ENCODE measurements at regions not wholly inside any gene's neighbourhood (a gene's known extent, or its start where the extent isn't known, plus 50 kb on each side); places are given as distances from the start of the nearest gene placed in this dataset.

- Mint-ChIP-seq H3K4me1 (no peaks in the 10 kb centered on the region), H3K4me3 (no peak overlapping the region), H3K27ac (no peak overlapping the region), H3K36me3 (ENCODE audit: low read depth) (no peaks in the 10 kb centered on the region), H3K27me3 (peaks cover 29% of the 10 kb centered on the region)
- no peak for DNase-seq
- H3K9me3 ChIP-seq (ENCODE audit: control insufficient read depth, low read length, poor library complexity, severe bottlenecking): no peaks in the 10 kb centered on the region
- ATAC-seq: no peak
These were observed 229.5 kb upstream of the MEX3C start for GRCh38 chr18:51426996-51427395.

- H3K4me1 Mint-ChIP-seq: no peaks in the 10 kb centered on the region
- ATAC-seq: no peak
These were observed 232.2 kb upstream of the MEX3C start for GRCh38 chr18:51429644-51430043.

GRCh38 chr18:51430538-51430937 lies 233.1 kb upstream of the MEX3C start:
- Mint-ChIP-seq H3K27ac (no peak overlapping the region), H3K27me3 (peaks cover 10% of the 10 kb centered on the region), H3K36me3 (ENCODE audit: low read depth) (no peaks in the 10 kb centered on the region), H3K4me1 (no peaks in the 10 kb centered on the region), H3K4me3 (no peak overlapping the region)
- H3K9me3 ChIP-seq (ENCODE audit: control insufficient read depth, low read length, poor library complexity, severe bottlenecking): no peaks in the 10 kb centered on the region
- no peak for DNase-seq
- ATAC-seq: no peak

More at GRCh38 chr18:51429644-51430043, 232.2 kb upstream of the MEX3C start:
- Mint-ChIP-seq H3K27ac (no peak overlapping the region), H3K4me3 (no peak overlapping the region), H3K27me3 (peaks cover 18% of the 10 kb centered on the region), H3K36me3 (ENCODE audit: low read depth) (no peaks in the 10 kb centered on the region)
- no peaks in the 10 kb centered on the region for H3K9me3 ChIP-seq (ENCODE audit: control insufficient read depth, low read length, poor library complexity, severe bottlenecking)
- no peak for DNase-seq

- no peak for ATAC-seq
These were observed 235.8 kb upstream of the MEX3C start for GRCh38 chr18:51433296-51433695.

GRCh38 chr18:51433881-51434280 lies 236.4 kb upstream of the MEX3C start:
- ATAC-seq (no peak), DNase-seq (no peak)
- Mint-ChIP-seq H3K4me1 (no peaks in the 10 kb centered on the region), H3K4me3 (no peak overlapping the region), H3K27ac (no peak overlapping the region), H3K27me3 (peaks cover 18% of the 10 kb centered on the region), H3K36me3 (ENCODE audit: low read depth) (no peaks in the 10 kb centered on the region)
- no peaks in the 10 kb centered on the region for H3K9me3 ChIP-seq (ENCODE audit: control insufficient read depth, low read length, poor library complexity, severe bottlenecking)

More at GRCh38 chr18:51433296-51433695, 235.8 kb upstream of the MEX3C start:
- Mint-ChIP-seq H3K36me3 (ENCODE audit: low read depth) (no peaks in the 10 kb centered on the region), H3K27me3 (peaks cover 15% of the 10 kb centered on the region), H3K27ac (no peak overlapping the region), H3K4me3 (no peak overlapping the region), H3K4me1 (no peaks in the 10 kb centered on the region)
- no peak for DNase-seq
- H3K9me3 ChIP-seq (ENCODE audit: control insufficient read depth, low read length, poor library complexity, severe bottlenecking): no peaks in the 10 kb centered on the region

- peaks cover 3% of the 10 kb centered on the region for H3K9me3 ChIP-seq (ENCODE audit: control insufficient read depth, low read length, poor library complexity, severe bottlenecking)
- peaks cover 48% of the 10 kb centered on the region for H3K27me3 Mint-ChIP-seq
- no peak overlapping the region for H3K27ac Mint-ChIP-seq
- ATAC-seq: no peak
- no peak for DNase-seq
- no peak overlapping the region for H3K4me3 Mint-ChIP-seq
- no peaks in the 10 kb centered on the region for H3K36me3 Mint-ChIP-seq (ENCODE audit: low read depth)
- H3K4me1 Mint-ChIP-seq: no peaks in the 10 kb centered on the region
These were observed 240.1 kb upstream of the MEX3C start for GRCh38 chr18:51437280-51438271.

GRCh38 chr18:51438797-51439350 lies 241.4 kb upstream of the MEX3C start:
- H3K4me1 Mint-ChIP-seq: no peaks in the 10 kb centered on the region
- H3K4me3 Mint-ChIP-seq: no peak overlapping the region
- no peak overlapping the region for H3K27ac Mint-ChIP-seq
- H3K27me3 Mint-ChIP-seq: peaks cover 61% of the 10 kb centered on the region
- ATAC-seq (no peak), DNase-seq (no peak)
- H3K36me3 Mint-ChIP-seq (ENCODE audit: low read depth): no peaks in the 10 kb centered on the region
- peaks cover 3% of the 10 kb centered on the region for H3K9me3 ChIP-seq (ENCODE audit: control insufficient read depth, low read length, poor library complexity, severe bottlenecking)

- H3K27ac Mint-ChIP-seq: no peak overlapping the region
- DNase-seq: no peak
- no peaks in the 10 kb centered on the region for H3K4me1 Mint-ChIP-seq
- ATAC-seq: no peak
- H3K4me3 Mint-ChIP-seq: no peak overlapping the region
- peaks cover 3% of the 10 kb centered on the region for H3K9me3 ChIP-seq (ENCODE audit: control insufficient read depth, low read length, poor library complexity, severe bottlenecking)
- H3K27me3 Mint-ChIP-seq: peaks cover 64% of the 10 kb centered on the region
- no peaks in the 10 kb centered on the region for H3K36me3 Mint-ChIP-seq (ENCODE audit: low read depth)
These were observed 244.5 kb upstream of the MEX3C start for GRCh38 chr18:51442012-51442411.

GRCh38 chr18:51446571-51447210 lies 249.2 kb upstream of the MEX3C start:
- no peak overlapping the region for H3K4me3 Mint-ChIP-seq
- H3K27ac Mint-ChIP-seq: peak overlapping the region; percentile 60
- no peaks in the 10 kb centered on the region for H3K9me3 ChIP-seq (ENCODE audit: control insufficient read depth, low read length, poor library complexity, severe bottlenecking)
- no peak for DNase-seq
- ATAC-seq: no peak
- peaks cover 49% of the 10 kb centered on the region for H3K27me3 Mint-ChIP-seq
- H3K36me3 Mint-ChIP-seq (ENCODE audit: low read depth): no peaks in the 10 kb centered on the region
- H3K4me1 Mint-ChIP-seq: no peaks in the 10 kb centered on the region

GRCh38 chr18:51447351-51448342 lies 250.2 kb upstream of the MEX3C start:
- DNase-seq: no peak
- Mint-ChIP-seq H3K4me3 (no peak overlapping the region), H3K4me1 (no peaks in the 10 kb centered on the region), H3K36me3 (ENCODE audit: low read depth) (no peaks in the 10 kb centered on the region), H3K27ac (no peak overlapping the region), H3K27me3 (peaks cover 40% of the 10 kb centered on the region)
- ATAC-seq: no peak
- no peaks in the 10 kb centered on the region for H3K9me3 ChIP-seq (ENCODE audit: control insufficient read depth, low read length, poor library complexity, severe bottlenecking)

GRCh38 chr18:51448949-51449348 lies 251.5 kb upstream of the MEX3C start:
- Mint-ChIP-seq H3K4me1 (no peaks in the 10 kb centered on the region), H3K36me3 (ENCODE audit: low read depth) (no peaks in the 10 kb centered on the region), H3K27ac (no peak overlapping the region), H3K4me3 (no peak overlapping the region), H3K27me3 (peaks cover 27% of the 10 kb centered on the region)
- DNase-seq (no peak), ATAC-seq (no peak)
- H3K9me3 ChIP-seq (ENCODE audit: control insufficient read depth, low read length, poor library complexity, severe bottlenecking): no peaks in the 10 kb centered on the region

GRCh38 chr18:51453594-51453993 lies 256.1 kb upstream of the MEX3C start:
- Mint-ChIP-seq H3K27me3 (peaks cover 24% of the 10 kb centered on the region), H3K36me3 (ENCODE audit: low read depth) (no peaks in the 10 kb centered on the region), H3K27ac (no peak overlapping the region), H3K4me3 (no peak overlapping the region), H3K4me1 (no peaks in the 10 kb centered on the region)
- no peak for ATAC-seq
- no peaks in the 10 kb centered on the region for H3K9me3 ChIP-seq (ENCODE audit: control insufficient read depth, low read length, poor library complexity, severe bottlenecking)
- DNase-seq: no peak

Data from T-helper 17 cell (primary cell).